Upper lobe of left lung (tissue), 6 donors: ENCODE measurements at regions not wholly inside any gene's neighbourhood (a gene's known extent, or its start where the extent isn't known, plus 50 kb on each side); places are given as distances from the start of the nearest gene placed in this dataset.

Experiments used
- ATAC-seq, 2 donors: fragments of 200-7000 bp; cut with Tn5 transposase; one replicate each; pipeline ENCODE4 v1.9.1; 2022; ENCODE audit warnings: mild to moderate bottlenecking in 2 of 2, moderate library complexity in 2 of 2; ENCODE audit not compliant: low FRiP score in 2 of 2
- DNase-seq, 2 donors: peaks; one replicate each; pipeline ENCODE4 v3.0.0-alpha.2; 2019 to 2020
- H3K27ac ChIP-seq, 4 donors: fragments of 200-600 bp; sonication (generic); one replicate each; pipeline ENCODE4 v1.5.1; 2016 to 2019
- H3K27me3 ChIP-seq, 4 donors: fragments of 200-600 bp; sonication (generic); one replicate each; pipeline ENCODE4 v1.5.1; 2017 to 2019
- H3K36me3 ChIP-seq, 4 donors: fragments of 200-600 bp; sonication (generic); one replicate each; pipeline ENCODE4 v1.5.1; 2016 to 2019
- H3K4me1 ChIP-seq, 4 donors: fragments of 200-600 bp; sonication (generic); one replicate each; pipeline ENCODE4 v1.5.1; 2018 to 2019
- H3K4me3 ChIP-seq, 4 donors: fragments of 200-600 bp; sonication (generic); one replicate each; pipeline ENCODE4 v1.5.1; 2017 to 2019; ENCODE audit warnings: mild to moderate bottlenecking in 2 of 4, moderate library complexity in 1 of 4
- H3K9me3 ChIP-seq, 4 donors: fragments of 200-600 bp; sonication (generic); one replicate each; pipeline ENCODE4 v1.5.1; 2018 to 2019
- EP300 ChIP-seq, 4 donors: sonication (generic); formaldehyde crosslinking; IDR thresholded peaks; one replicate each; pipeline ENCODE4 v1.5.1; 2017; ENCODE audit warnings: antibody characterized with exemption in 4 of 4, control low read depth in 2 of 4
- POLR2A ChIP-seq, 4 donors: fragments of 450-650 bp; IDR thresholded peaks; one replicate each; pipeline ENCODE4 v1.5.1; 2016 to 2017; ENCODE audit warnings: antibody characterized with exemption in 4 of 4, mild to moderate bottlenecking in 2 of 4
- POLR2AphosphoS5 ChIP-seq, 2 donors: sonication (generic); formaldehyde crosslinking; IDR thresholded peaks; one replicate each; pipeline ENCODE4 v1.5.1; 2017; ENCODE audit warnings: antibody characterized with exemption in 2 of 2
- WGBS, 2 donors: methylation state at CpG; one replicate each; pipeline ENCODE4 v1.1.5; 2017 to 2018; 5-methylcytosine and 5-hydroxymethylcytosine counted together
- TF ChIP-seq, protein P1 (sequence below), 6 experiments: fragments of 450-650 bp in 4 of 6; fragments of 200-600 bp in 2 of 6; sonication (generic) in 2 of 6; IDR thresholded peaks; one replicate each; pipeline ENCODE4 v1.5.1; 2016 to 2019; ENCODE audit warnings: antibody characterized with exemption in 6 of 6
- donor health status: DM: no; HTN: no; CAD: no; lungs with moderate emphysema.
- donor health status: DM: no; HTN: yes; CAD: no; lungs with severe emphysema.

DNA sequence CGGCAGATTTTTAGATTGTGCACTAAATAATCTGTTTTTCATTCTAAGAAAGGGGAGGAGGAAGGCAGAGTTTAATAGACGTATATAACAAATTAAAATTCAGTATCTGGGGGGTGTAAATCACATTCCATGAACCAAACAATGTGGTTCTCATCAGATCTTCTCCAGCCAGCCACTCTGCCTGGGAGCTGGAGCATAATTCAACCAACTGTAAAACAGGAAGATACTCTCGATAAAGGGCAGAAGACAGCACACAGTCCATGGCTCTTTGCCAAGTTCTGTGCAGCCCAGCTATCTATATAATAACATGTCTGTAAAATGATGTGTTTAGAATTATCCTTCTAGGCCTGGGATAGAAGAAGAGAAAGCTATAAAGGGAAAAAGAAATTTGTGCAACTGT lies 289.9 kb upstream of the ZFP64 start:
- WGBS, 2 donors, result 60% methylated on average over 3 of the region's 3 CpGs
- H3K27me3 ChIP-seq, result no peaks in the 10 kb centered on the region
- no peak for DNase-seq

DNA sequence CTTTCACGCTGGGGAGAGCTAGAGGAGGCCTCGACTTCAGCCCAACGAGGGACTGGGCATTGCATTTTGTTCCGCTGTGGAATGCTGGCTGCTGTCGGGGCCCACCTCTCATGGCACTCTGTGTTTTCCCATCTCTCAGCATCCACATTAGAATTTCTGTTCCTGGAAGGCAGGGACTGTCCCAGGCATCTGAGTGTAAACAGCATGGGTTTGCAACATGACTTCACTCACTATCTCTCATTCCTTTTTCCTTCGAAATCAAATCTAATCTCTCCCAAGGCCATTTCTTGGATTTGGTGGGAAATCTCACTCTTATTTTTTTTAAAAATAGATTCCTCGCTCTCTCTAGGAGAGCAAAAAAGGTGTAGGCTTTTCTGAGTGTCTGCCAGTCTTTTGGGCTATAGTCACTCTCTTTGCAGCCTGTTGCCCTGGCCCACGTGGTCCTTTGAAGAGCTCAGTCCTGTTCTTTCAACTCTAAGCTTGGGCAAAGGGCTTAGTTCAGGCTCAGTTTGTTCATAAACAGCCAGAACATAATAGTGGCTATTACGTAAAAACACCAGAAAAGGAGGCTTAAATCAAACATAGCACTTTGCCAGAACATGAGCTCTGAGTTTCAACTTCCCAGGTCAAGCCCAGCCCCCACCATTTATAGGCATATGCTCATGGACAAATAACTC lies 284.6 kb upstream of the ZFP64 start:
- no peaks in the 10 kb centered on the region for H3K4me1 ChIP-seq
- no peak for ATAC-seq
- TF ChIP-seq, protein P1, sequence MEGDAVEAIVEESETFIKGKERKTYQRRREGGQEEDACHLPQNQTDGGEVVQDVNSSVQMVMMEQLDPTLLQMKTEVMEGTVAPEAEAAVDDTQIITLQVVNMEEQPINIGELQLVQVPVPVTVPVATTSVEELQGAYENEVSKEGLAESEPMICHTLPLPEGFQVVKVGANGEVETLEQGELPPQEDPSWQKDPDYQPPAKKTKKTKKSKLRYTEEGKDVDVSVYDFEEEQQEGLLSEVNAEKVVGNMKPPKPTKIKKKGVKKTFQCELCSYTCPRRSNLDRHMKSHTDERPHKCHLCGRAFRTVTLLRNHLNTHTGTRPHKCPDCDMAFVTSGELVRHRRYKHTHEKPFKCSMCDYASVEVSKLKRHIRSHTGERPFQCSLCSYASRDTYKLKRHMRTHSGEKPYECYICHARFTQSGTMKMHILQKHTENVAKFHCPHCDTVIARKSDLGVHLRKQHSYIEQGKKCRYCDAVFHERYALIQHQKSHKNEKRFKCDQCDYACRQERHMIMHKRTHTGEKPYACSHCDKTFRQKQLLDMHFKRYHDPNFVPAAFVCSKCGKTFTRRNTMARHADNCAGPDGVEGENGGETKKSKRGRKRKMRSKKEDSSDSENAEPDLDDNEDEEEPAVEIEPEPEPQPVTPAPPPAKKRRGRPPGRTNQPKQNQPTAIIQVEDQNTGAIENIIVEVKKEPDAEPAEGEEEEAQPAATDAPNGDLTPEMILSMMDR (IDR thresholded peaks at IDR 0.05), result no peak
- TF ChIP-seq EP300 (IDR thresholded peaks at IDR 0.05) (no peak), POLR2A (IDR thresholded peaks at IDR 0.05) (no peak), POLR2AphosphoS5 (IDR thresholded peaks at IDR 0.05) (no peak)
- no peaks in the 10 kb centered on the region for H3K36me3 ChIP-seq
- no peaks in the 10 kb centered on the region for H3K27me3 ChIP-seq
- no peak for DNase-seq
- no peaks in the 10 kb centered on the region for H3K9me3 ChIP-seq
- H3K27ac ChIP-seq, result no peak overlapping the region
- 74 to 75% methylated on average over 9 of the region's 9 CpGs for WGBS, 2 donors
- H3K4me3 ChIP-seq, result no peak overlapping the region

More for the DNA sequence above, 289.9 kb upstream of the ZFP64 start:
- Histone ChIP-seq H3K4me3 (no peak overlapping the region), H3K36me3 (no peaks in the 10 kb centered on the region), H3K9me3 (no peaks in the 10 kb centered on the region), H3K27ac (no peak overlapping the region), H3K4me1 (no peaks in the 10 kb centered on the region)
- no peak for TF ChIP-seq POLR2A (IDR thresholded peaks at IDR 0.05)
- TF ChIP-seq POLR2AphosphoS5 (IDR thresholded peaks at IDR 0.05), result no peak
- TF ChIP-seq EP300 (IDR thresholded peaks at IDR 0.05), result no peak
- TF ChIP-seq, protein P1 (IDR thresholded peaks at IDR 0.05), result no peak
- ATAC-seq, result no peak

DNA sequence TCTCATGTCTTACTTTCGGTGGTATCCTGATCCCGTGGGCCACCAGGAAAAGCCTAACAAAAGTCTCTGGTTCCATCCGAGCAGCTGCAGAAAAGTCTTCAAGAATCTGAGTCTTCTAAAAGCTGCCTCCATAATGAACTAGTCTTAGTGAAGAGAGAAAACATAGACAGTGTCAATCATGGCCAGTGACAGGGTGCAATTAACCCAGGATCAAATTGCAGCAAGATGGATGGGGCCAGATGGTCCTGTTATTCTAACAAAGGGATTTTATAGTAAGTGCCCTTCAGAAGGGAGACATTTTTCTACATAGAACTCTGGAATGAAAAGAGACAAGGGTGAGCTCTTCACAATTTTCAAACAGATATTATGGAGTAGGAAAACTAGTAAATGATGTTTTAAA lies 281.6 kb upstream of the ZFP64 start:
- H3K4me3 ChIP-seq, result no peak overlapping the region
- H3K4me1 ChIP-seq, result no peaks in the 10 kb centered on the region
- TF ChIP-seq POLR2A (IDR thresholded peaks at IDR 0.05) (no peak), EP300 (IDR thresholded peaks at IDR 0.05) (no peak), POLR2AphosphoS5 (IDR thresholded peaks at IDR 0.05) (no peak)
- TF ChIP-seq, protein P1 (IDR thresholded peaks at IDR 0.05), result no peak
- no peaks in the 10 kb centered on the region for H3K36me3 ChIP-seq
- DNase-seq, result no peak
- 41 to 53% methylated on average over 3 of the region's 3 CpGs for WGBS, 2 donors
- H3K27me3 ChIP-seq, result no peaks in the 10 kb centered on the region
- no peak overlapping the region for H3K27ac ChIP-seq
- no peaks in the 10 kb centered on the region for H3K9me3 ChIP-seq
- ATAC-seq, result no peak

DNA sequence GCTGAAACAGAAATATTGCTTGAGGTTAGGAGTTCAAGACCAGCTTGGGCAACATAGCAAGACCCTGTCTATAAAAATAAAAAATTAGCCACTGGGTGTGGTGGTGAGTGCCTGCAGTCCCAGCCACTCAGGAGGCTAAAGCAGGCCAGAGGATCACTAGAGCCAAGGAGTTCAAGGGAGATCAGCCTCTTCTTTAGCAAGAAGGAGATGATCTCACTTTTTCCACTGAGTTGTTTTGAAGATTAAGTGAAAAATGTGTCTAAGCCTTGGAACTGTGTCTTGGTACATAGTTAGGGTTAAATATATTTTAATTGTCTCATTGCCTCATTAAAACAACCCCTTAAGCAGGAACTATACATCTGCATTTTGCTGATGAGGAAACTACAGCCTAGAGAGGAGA lies 279.0 kb upstream of the ZFP64 start:
- no peak overlapping the region for H3K4me3 ChIP-seq
- TF ChIP-seq EP300 (IDR thresholded peaks at IDR 0.05) (no peak), POLR2A (IDR thresholded peaks at IDR 0.05) (no peak), POLR2AphosphoS5 (IDR thresholded peaks at IDR 0.05) (no peak)
- TF ChIP-seq, protein P1 (IDR thresholded peaks at IDR 0.05), result no peak
- DNase-seq (no peak), ATAC-seq (peak in 1 of 2 donors; percentile 49)
- H3K27ac ChIP-seq, result no peak overlapping the region
- no peaks in the 10 kb centered on the region for H3K9me3 ChIP-seq
- no peaks in the 10 kb centered on the region for H3K27me3 ChIP-seq
- H3K4me1 ChIP-seq, result no peaks in the 10 kb centered on the region
- H3K36me3 ChIP-seq, result no peaks in the 10 kb centered on the region

DNA sequence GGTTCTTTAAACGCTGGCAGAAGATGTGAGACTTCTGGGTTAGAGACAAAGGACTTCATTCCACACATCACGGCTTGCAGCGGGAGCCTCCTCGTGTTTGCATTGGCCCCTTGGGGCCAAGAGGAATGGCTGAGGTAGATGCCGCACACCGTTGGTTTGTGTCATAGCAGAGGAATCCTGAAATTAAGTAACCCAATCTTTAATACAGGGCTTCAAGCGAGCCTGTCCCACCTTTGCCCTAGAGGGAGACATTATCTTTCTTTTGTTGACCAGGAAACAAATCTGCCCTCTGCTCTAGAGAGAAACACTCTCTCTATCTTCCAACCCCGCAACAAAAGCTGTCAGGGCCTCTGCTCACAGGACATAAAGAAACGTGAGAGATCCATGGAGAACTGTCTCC lies 277.5 kb upstream of the ZFP64 start:
- Histone ChIP-seq H3K9me3 (no peaks in the 10 kb centered on the region), H3K4me1 (no peaks in the 10 kb centered on the region), H3K27me3 (no peaks in the 10 kb centered on the region), H3K4me3 (no peak overlapping the region), H3K27ac (no peak overlapping the region), H3K36me3 (no peaks in the 10 kb centered on the region)
- ATAC-seq (no peak), DNase-seq (no peak)
- no peak for TF ChIP-seq POLR2AphosphoS5 (IDR thresholded peaks at IDR 0.05)
- no peak for TF ChIP-seq POLR2A (IDR thresholded peaks at IDR 0.05)
- no peak for TF ChIP-seq EP300 (IDR thresholded peaks at IDR 0.05)
- TF ChIP-seq, protein P1 (IDR thresholded peaks at IDR 0.05), result no peak
- 70 to 81% methylated on average over 9 of the region's 9 CpGs for WGBS, 2 donors
